Smooth muscle cell of the brain vasculature (primary cell): ENCODE measurements at regions not wholly inside any gene's neighbourhood (a gene's known extent, or its start where the extent isn't known, plus 50 kb on each side); places are given as distances from the start of the nearest gene placed in this dataset.

Experiments used
- DNase-seq: peaks from one replicate; pipeline ENCODE4 v3.0.0-alpha.2; 2012; ENCODE audit warnings: low read depth, low spot score

- DNase-seq = no peak
Observed at GRCh38 chr20:22504829-22505377, 79.5 kb downstream of the FOXA2 start.

GRCh38 chr20:22503577-22503976 lies 80.8 kb downstream of the FOXA2 start:
- no peak for DNase-seq

- no peak for DNase-seq
Observed at GRCh38 chr20:22502731-22503191, 81.6 kb downstream of the FOXA2 start.

GRCh38 chr20:22501566-22502344 lies 82.6 kb downstream of the FOXA2 start:
- DNase-seq = no peak

GRCh38 chr20:22501034-22501433 lies 83.3 kb downstream of the FOXA2 start:
- no peak for DNase-seq

GRCh38 chr20:22499515-22500166 lies 84.7 kb downstream of the FOXA2 start:
- no peak for DNase-seq

GRCh38 chr20:22496817-22497216 lies 87.6 kb downstream of the FOXA2 start:
- DNase-seq = no peak

GRCh38 chr20:22495789-22496188 lies 88.6 kb downstream of the FOXA2 start:
- no peak for DNase-seq

- DNase-seq = no peak
Observed at GRCh38 chr20:22495172-22495571, 89.2 kb downstream of the FOXA2 start.

GRCh38 chr20:22492497-22492896 lies 91.9 kb downstream of the FOXA2 start:
- DNase-seq = no peak

GRCh38 chr20:22491194-22491505 lies 93.2 kb downstream of the FOXA2 start:
- no peak for DNase-seq

- DNase-seq = no peak
Observed at GRCh38 chr20:22490287-22491193, 93.8 kb downstream of the FOXA2 start.

GRCh38 chr20:22489626-22490286 lies 94.6 kb downstream of the FOXA2 start:
- DNase-seq = no peak

- DNase-seq = no peak
Observed at GRCh38 chr20:22480336-22480735, 104.0 kb downstream of the FOXA2 start.

GRCh38 chr20:22475662-22476061 lies 108.7 kb downstream of the FOXA2 start:
- no peak for DNase-seq

- no peak for DNase-seq
Observed at GRCh38 chr20:22474224-22474623, 110.1 kb downstream of the FOXA2 start.

GRCh38 chr20:22473293-22473692 lies 111.1 kb downstream of the FOXA2 start:
- DNase-seq = no peak

GRCh38 chr20:22472447-22473100 lies 111.8 kb downstream of the FOXA2 start:
- DNase-seq = no peak

- no peak for DNase-seq
Observed at GRCh38 chr20:22471156-22471836, 113.1 kb downstream of the FOXA2 start.

- DNase-seq = no peak
Observed at GRCh38 chr20:22470620-22471026, 113.7 kb downstream of the FOXA2 start.
